ENCODE measurements at regions not wholly inside any gene's neighbourhood (a gene's known extent, or its start where the extent isn't known, plus 50 kb on each side); places are given as distances from the start of the nearest gene placed in this dataset.

- Histone ChIP-seq H3K9me3 (no peaks in the 10 kb centered on the region), H3K4me3 (no peak overlapping the region), H3K4me1 (no peaks in the 10 kb centered on the region), H3K27me3 (no peaks in the 10 kb centered on the region), H3K36me3 (no peaks in the 10 kb centered on the region), H3K27ac (no peak overlapping the region)
- intact Hi-C loops (cut with DNase I): no loop called here
- no peak for TF ChIP-seq CTCF (IDR thresholded peaks at IDR 0.05)
- no peak for TF ChIP-seq POLR2AphosphoS5 (IDR thresholded peaks at IDR 0.05; ENCODE audit: insufficient read depth in 1 of 2, low read depth in 1 of 2)
- no peak for TF ChIP-seq POLR2A (IDR thresholded peaks at IDR 0.05)
- DNase-seq (ENCODE audit: extremely low spot score in 2 of 2): no peak
These were observed 158.8 kb downstream of the PHLDA1 start for GRCh38 chr12:75872762-75873161.

DNA sequence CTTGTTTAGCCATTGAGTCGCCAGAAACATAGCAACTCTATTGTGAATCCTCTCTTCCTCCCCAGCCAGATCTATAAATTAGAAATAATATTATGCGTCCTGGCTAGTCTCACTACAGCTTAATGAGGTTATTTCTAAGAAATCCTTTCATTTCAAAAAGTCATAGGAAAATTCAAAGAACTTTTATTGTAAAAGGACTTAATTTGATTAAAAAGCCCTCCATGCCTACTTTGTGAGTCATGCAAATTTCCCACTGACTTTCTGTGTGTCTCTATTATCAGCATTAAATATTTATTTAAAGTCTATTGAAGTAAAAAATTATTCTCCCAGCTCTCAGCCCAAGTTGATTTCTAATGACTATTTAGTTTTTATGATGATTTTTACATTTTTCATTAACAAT lies 160.7 kb downstream of the PHLDA1 start:
- Histone ChIP-seq H3K27ac (no peak overlapping the region), H3K36me3 (no peaks in the 10 kb centered on the region), H3K4me3 (no peak overlapping the region), H3K4me1 (no peaks in the 10 kb centered on the region), H3K27me3 (no peaks in the 10 kb centered on the region), H3K9me3 (no peaks in the 10 kb centered on the region)
- no peak for DNase-seq (ENCODE audit: extremely low spot score in 2 of 2)
- intact Hi-C loops (cut with DNase I): no loop called here
- TF ChIP-seq CTCF (IDR thresholded peaks at IDR 0.05): no peak
- no peak for TF ChIP-seq POLR2A (IDR thresholded peaks at IDR 0.05)
- no peak for TF ChIP-seq POLR2AphosphoS5 (IDR thresholded peaks at IDR 0.05; ENCODE audit: insufficient read depth in 1 of 2, low read depth in 1 of 2)

DNA sequence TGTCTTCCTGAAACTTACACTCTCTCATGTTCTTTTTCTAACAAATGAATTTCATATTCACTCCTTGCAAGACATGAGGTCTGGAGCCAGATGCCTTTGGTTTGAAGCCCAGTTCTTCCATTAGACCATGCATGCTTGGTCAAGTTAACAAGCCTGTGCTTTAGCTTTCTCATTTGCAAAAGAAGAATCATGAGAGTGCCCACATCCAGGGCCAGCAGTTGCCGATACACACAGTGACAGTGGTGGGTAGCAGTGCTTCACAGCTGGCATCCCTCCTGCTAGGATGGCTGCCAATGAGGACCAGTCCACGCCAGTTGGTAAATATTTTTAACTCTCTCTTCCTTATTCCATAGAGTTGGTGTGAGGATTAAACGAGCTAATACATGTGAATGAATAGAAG lies 163.1 kb downstream of the PHLDA1 start:
- no peaks in the 10 kb centered on the region for H3K4me1 ChIP-seq
- no peak for DNase-seq (ENCODE audit: extremely low spot score in 2 of 2)
- H3K27ac ChIP-seq: no peak overlapping the region
- no peak overlapping the region for H3K4me3 ChIP-seq
- no peak for TF ChIP-seq POLR2A (IDR thresholded peaks at IDR 0.05)
- no peak for TF ChIP-seq POLR2AphosphoS5 (IDR thresholded peaks at IDR 0.05; ENCODE audit: insufficient read depth in 1 of 2, low read depth in 1 of 2)
- TF ChIP-seq CTCF (IDR thresholded peaks at IDR 0.05): no peak
- no peaks in the 10 kb centered on the region for H3K9me3 ChIP-seq
- no peaks in the 10 kb centered on the region for H3K36me3 ChIP-seq
- intact Hi-C loops (cut with DNase I): no loop called here
- H3K27me3 ChIP-seq: no peaks in the 10 kb centered on the region

DNA sequence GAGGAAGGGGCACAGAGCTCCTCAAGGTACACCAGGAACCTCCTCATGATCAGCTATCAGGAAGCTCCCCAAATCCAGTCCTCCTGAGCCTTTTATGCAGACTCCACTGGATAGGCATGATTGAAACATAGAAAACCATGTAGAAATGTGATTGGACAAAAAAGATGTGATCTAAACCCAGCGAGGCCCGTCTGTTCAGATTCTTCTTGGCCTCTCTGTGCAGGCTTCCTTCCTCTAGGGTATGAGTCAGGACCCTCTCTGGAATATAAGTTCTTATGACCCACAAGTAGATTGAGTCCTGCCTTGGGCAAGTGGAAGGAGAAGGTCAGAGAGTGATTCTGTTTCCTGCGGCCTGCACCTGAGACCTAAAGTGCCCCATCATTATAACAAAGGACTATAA lies 166.3 kb downstream of the PHLDA1 start:
- no peaks in the 10 kb centered on the region for H3K27me3 ChIP-seq
- intact Hi-C loops (cut with DNase I): no loop called here
- no peaks in the 10 kb centered on the region for H3K9me3 ChIP-seq
- H3K4me1 ChIP-seq: no peaks in the 10 kb centered on the region
- no peak overlapping the region for H3K27ac ChIP-seq
- DNase-seq (ENCODE audit: extremely low spot score in 2 of 2): no peak
- no peak for TF ChIP-seq POLR2A (IDR thresholded peaks at IDR 0.05)
- no peak for TF ChIP-seq POLR2AphosphoS5 (IDR thresholded peaks at IDR 0.05; ENCODE audit: insufficient read depth in 1 of 2, low read depth in 1 of 2)
- no peak for TF ChIP-seq CTCF (IDR thresholded peaks at IDR 0.05)
- no peaks in the 10 kb centered on the region for H3K36me3 ChIP-seq
- H3K4me3 ChIP-seq: no peak overlapping the region

DNA sequence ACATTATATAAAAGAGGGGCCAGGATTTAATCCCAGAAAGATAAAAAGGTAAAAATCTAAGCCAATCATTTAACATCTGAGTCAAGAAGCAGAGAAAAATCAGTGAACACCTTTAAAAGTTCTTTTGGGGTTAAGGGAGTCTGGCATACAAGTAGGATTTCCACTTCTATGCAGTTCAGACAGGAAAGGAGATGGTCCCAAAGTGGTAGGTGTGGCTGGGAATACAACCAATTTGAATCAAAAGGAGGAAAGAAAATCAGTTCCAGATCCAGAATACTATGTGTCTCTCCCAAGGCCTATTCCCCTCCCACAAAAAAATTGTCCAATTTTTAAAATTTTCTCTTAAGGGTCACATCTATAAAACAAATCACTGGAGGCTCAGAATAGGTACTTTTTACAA lies 167.4 kb downstream of the PHLDA1 start:
- TF ChIP-seq POLR2A (IDR thresholded peaks at IDR 0.05) (no peak), CTCF (IDR thresholded peaks at IDR 0.05) (no peak), POLR2AphosphoS5 (IDR thresholded peaks at IDR 0.05; ENCODE audit: insufficient read depth in 1 of 2, low read depth in 1 of 2) (no peak)
- Histone ChIP-seq H3K9me3 (no peaks in the 10 kb centered on the region), H3K27ac (no peak overlapping the region), H3K27me3 (no peaks in the 10 kb centered on the region), H3K4me1 (no peaks in the 10 kb centered on the region), H3K36me3 (no peaks in the 10 kb centered on the region), H3K4me3 (no peak overlapping the region)
- intact Hi-C loops (cut with DNase I): no loop called here
- DNase-seq (ENCODE audit: extremely low spot score in 2 of 2): no peak

All from vagina (tissue), 2 donors.